Activated T-cell treated with anti-CD3 and anti-CD28 coated beads, Interleukin-2, amount 50 U/mL, for 4 hours (primary cell): ENCODE measurements at regions not wholly inside any gene's neighbourhood (a gene's known extent, or its start where the extent isn't known, plus 50 kb on each side); places are given as distances from the start of the nearest gene placed in this dataset.

Experiments
- ATAC-seq, 2 donors: fragments of 200-7000 bp; cut with Tn5 transposase; one replicate each; pipeline ENCODE4 v1.10.0; 2021
- DNase-seq: peaks from one replicate; pipeline ENCODE4 v3.0.0-alpha.2; 2020
- H3K27me3 Mint-ChIP-seq: one replicate; pipeline ENCODE4 v1.8.0; 2021; ENCODE audit warnings: low read depth, mixed read lengths
- H3K36me3 Mint-ChIP-seq: one replicate; pipeline ENCODE4 v1.8.0; 2022; ENCODE audit warnings: mixed read lengths; ENCODE audit not compliant: insufficient read depth
- H3K4me1 Mint-ChIP-seq: one replicate; pipeline ENCODE4 v1.8.0; 2021; ENCODE audit warnings: low read depth, mixed read lengths
- H3K4me3 Mint-ChIP-seq: one replicate; pipeline ENCODE4 v1.8.0; 2021; ENCODE audit warnings: mild to moderate bottlenecking, moderate library complexity, mixed read lengths
- H3K9me3 Mint-ChIP-seq: one replicate; pipeline ENCODE4 v1.8.0; 2021; ENCODE audit warnings: mixed read lengths

GRCh38 chr6:139852067-139852466 is 477.6 kb upstream of the CITED2 start:
- no peak for DNase-seq
- Mint-ChIP-seq H3K27me3 (no peaks in the 10 kb centered on the region), H3K4me3 (no peak overlapping the region), H3K36me3 (no peaks in the 10 kb centered on the region), H3K9me3 (peaks cover 7% of the 10 kb centered on the region), H3K4me1 (no peaks in the 10 kb centered on the region)
- ATAC-seq, result no peak

GRCh38 chr6:139851206-139851605 is 476.8 kb upstream of the CITED2 start:
- DNase-seq (no peak), ATAC-seq (no peak)
- Mint-ChIP-seq H3K4me1 (no peaks in the 10 kb centered on the region), H3K27me3 (no peaks in the 10 kb centered on the region), H3K36me3 (no peaks in the 10 kb centered on the region), H3K9me3 (peaks cover 7% of the 10 kb centered on the region), H3K4me3 (no peak overlapping the region)

- peaks cover 7% of the 10 kb centered on the region for H3K9me3 Mint-ChIP-seq
Observed at GRCh38 chr6:139850512-139850911, 476.1 kb upstream of the CITED2 start.

GRCh38 chr6:139847457-139847813 is 473.0 kb upstream of the CITED2 start:
- ATAC-seq (no peak), DNase-seq (no peak)
- Mint-ChIP-seq H3K36me3 (no peaks in the 10 kb centered on the region), H3K4me1 (no peaks in the 10 kb centered on the region), H3K27me3 (peaks cover 2% of the 10 kb centered on the region), H3K9me3 (peaks cover 7% of the 10 kb centered on the region), H3K4me3 (no peak overlapping the region)

More at GRCh38 chr6:139850512-139850911, 476.1 kb upstream of the CITED2 start:
- H3K36me3 Mint-ChIP-seq, result no peaks in the 10 kb centered on the region
- ATAC-seq, result no peak
- H3K27me3 Mint-ChIP-seq, result no peaks in the 10 kb centered on the region
- DNase-seq, result no peak
- H3K4me3 Mint-ChIP-seq, result no peak overlapping the region
- no peaks in the 10 kb centered on the region for H3K4me1 Mint-ChIP-seq

- no peak for DNase-seq
- Mint-ChIP-seq H3K9me3 (peaks cover 7% of the 10 kb centered on the region), H3K4me1 (no peaks in the 10 kb centered on the region), H3K4me3 (no peak overlapping the region), H3K36me3 (no peaks in the 10 kb centered on the region), H3K27me3 (peaks cover 2% of the 10 kb centered on the region)
- no peak for ATAC-seq
Observed at GRCh38 chr6:139846538-139847456, 472.3 kb upstream of the CITED2 start.

GRCh38 chr6:139844907-139845306 is 470.5 kb upstream of the CITED2 start:
- no peaks in the 10 kb centered on the region for H3K9me3 Mint-ChIP-seq
- peaks cover 2% of the 10 kb centered on the region for H3K27me3 Mint-ChIP-seq
- DNase-seq, result no peak
- no peaks in the 10 kb centered on the region for H3K4me1 Mint-ChIP-seq
- H3K4me3 Mint-ChIP-seq, result no peak overlapping the region
- no peaks in the 10 kb centered on the region for H3K36me3 Mint-ChIP-seq
- ATAC-seq, result no peak

GRCh38 chr6:139841794-139842215 is 467.4 kb upstream of the CITED2 start:
- Mint-ChIP-seq H3K4me3 (no peak overlapping the region), H3K27me3 (peaks cover 2% of the 10 kb centered on the region), H3K9me3 (no peaks in the 10 kb centered on the region), H3K36me3 (no peaks in the 10 kb centered on the region), H3K4me1 (no peaks in the 10 kb centered on the region)
- ATAC-seq (no peak), DNase-seq (no peak)

GRCh38 chr6:139839506-139840156 is 465.2 kb upstream of the CITED2 start:
- DNase-seq (no peak), ATAC-seq (no peak)
- H3K9me3 Mint-ChIP-seq, result no peaks in the 10 kb centered on the region
- H3K4me1 Mint-ChIP-seq, result no peaks in the 10 kb centered on the region
- no peak overlapping the region for H3K4me3 Mint-ChIP-seq
- peaks cover 2% of the 10 kb centered on the region for H3K27me3 Mint-ChIP-seq
- no peaks in the 10 kb centered on the region for H3K36me3 Mint-ChIP-seq

GRCh38 chr6:139834232-139834631 is 459.8 kb upstream of the CITED2 start:
- Mint-ChIP-seq H3K36me3 (no peaks in the 10 kb centered on the region), H3K4me1 (no peaks in the 10 kb centered on the region), H3K27me3 (no peaks in the 10 kb centered on the region), H3K4me3 (no peak overlapping the region), H3K9me3 (no peaks in the 10 kb centered on the region)
- DNase-seq (no peak), ATAC-seq (no peak)

- Mint-ChIP-seq H3K27me3 (no peaks in the 10 kb centered on the region), H3K4me1 (no peaks in the 10 kb centered on the region), H3K36me3 (no peaks in the 10 kb centered on the region), H3K9me3 (no peaks in the 10 kb centered on the region), H3K4me3 (no peak overlapping the region)
- no peak for ATAC-seq
- no peak for DNase-seq
Observed at GRCh38 chr6:139833592-139833991, 459.1 kb upstream of the CITED2 start.

GRCh38 chr6:139832493-139833305 is 458.3 kb upstream of the CITED2 start:
- Mint-ChIP-seq H3K9me3 (no peaks in the 10 kb centered on the region), H3K27me3 (no peaks in the 10 kb centered on the region), H3K4me3 (no peak overlapping the region), H3K4me1 (no peaks in the 10 kb centered on the region), H3K36me3 (no peaks in the 10 kb centered on the region)
- ATAC-seq, result no peak
- no peak for DNase-seq

GRCh38 chr6:139829576-139829975 is 455.1 kb upstream of the CITED2 start:
- DNase-seq (no peak), ATAC-seq (no peak)
- no peaks in the 10 kb centered on the region for H3K36me3 Mint-ChIP-seq
- H3K4me1 Mint-ChIP-seq, result no peaks in the 10 kb centered on the region
- no peak overlapping the region for H3K4me3 Mint-ChIP-seq
- peaks cover 4% of the 10 kb centered on the region for H3K27me3 Mint-ChIP-seq
- H3K9me3 Mint-ChIP-seq, result no peaks in the 10 kb centered on the region

- Mint-ChIP-seq H3K36me3 (no peaks in the 10 kb centered on the region), H3K4me1 (no peaks in the 10 kb centered on the region), H3K27me3 (peaks cover 4% of the 10 kb centered on the region), H3K4me3 (no peak overlapping the region), H3K9me3 (no peaks in the 10 kb centered on the region)
- no peak for ATAC-seq
- no peak for DNase-seq
Observed at GRCh38 chr6:139828751-139829519, 454.5 kb upstream of the CITED2 start.

GRCh38 chr6:139825935-139826374 is 451.5 kb upstream of the CITED2 start:
- DNase-seq (no peak), ATAC-seq (no peak)
- Mint-ChIP-seq H3K27me3 (peaks cover 5% of the 10 kb centered on the region), H3K4me1 (no peaks in the 10 kb centered on the region), H3K9me3 (no peaks in the 10 kb centered on the region), H3K4me3 (no peak overlapping the region), H3K36me3 (no peaks in the 10 kb centered on the region)
